Fibroblast of villous mesenchyme (primary cell): ENCODE measurements at regions not wholly inside any gene's neighbourhood (a gene's known extent, or its start where the extent isn't known, plus 50 kb on each side); places are given as distances from the start of the nearest gene placed in this dataset.

ENCODE experiments used
- DNase-seq: peaks from one replicate; pipeline ENCODE4 v3.0.0-alpha.2; 2010; ENCODE audit warnings: low read depth
- H3K4me3 ChIP-seq: 2 replicates; pipeline ENCODE4 v1.5.1; 2011; ENCODE audit warnings: low read depth, mild to moderate bottlenecking, low read length
- TF ChIP-seq, protein P1 (sequence below): IDR thresholded peaks from 2 replicates; pipeline ENCODE4 v1.5.1; 2012; ENCODE audit warnings: low read depth, mild to moderate bottlenecking, low read length; ENCODE audit not compliant: insufficient read depth

DNA sequence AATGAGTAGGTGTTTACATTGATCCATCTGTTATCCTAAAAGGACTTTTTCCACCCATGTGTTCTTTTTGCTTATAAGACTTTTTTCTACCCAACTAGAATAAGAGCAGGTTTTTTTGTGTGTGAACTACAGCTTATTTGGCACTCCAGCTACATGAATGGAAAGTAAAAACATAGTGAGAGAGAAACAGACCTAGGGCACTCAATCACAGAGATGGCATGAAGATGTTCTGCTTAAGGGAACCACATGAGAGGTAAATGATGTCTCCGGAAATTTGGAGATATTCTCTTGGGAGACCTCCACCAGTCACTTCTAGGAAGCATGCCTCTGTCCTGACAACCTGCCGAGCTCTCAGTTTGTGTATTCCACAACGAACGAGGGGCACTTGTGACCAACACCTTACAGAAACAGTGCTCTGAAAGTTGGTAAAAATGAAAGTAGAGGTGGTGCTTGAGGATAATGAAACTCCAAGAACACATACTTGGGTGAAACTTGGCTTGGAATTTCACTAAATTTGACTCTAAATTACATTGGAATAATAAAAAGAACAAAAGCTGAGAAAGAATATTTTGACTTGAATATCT, 788.4 kb upstream of the GALNTL6 start:
- no peak overlapping the region for H3K4me3 ChIP-seq
- TF ChIP-seq, protein P1, sequence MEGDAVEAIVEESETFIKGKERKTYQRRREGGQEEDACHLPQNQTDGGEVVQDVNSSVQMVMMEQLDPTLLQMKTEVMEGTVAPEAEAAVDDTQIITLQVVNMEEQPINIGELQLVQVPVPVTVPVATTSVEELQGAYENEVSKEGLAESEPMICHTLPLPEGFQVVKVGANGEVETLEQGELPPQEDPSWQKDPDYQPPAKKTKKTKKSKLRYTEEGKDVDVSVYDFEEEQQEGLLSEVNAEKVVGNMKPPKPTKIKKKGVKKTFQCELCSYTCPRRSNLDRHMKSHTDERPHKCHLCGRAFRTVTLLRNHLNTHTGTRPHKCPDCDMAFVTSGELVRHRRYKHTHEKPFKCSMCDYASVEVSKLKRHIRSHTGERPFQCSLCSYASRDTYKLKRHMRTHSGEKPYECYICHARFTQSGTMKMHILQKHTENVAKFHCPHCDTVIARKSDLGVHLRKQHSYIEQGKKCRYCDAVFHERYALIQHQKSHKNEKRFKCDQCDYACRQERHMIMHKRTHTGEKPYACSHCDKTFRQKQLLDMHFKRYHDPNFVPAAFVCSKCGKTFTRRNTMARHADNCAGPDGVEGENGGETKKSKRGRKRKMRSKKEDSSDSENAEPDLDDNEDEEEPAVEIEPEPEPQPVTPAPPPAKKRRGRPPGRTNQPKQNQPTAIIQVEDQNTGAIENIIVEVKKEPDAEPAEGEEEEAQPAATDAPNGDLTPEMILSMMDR, result no peak
- no peak for DNase-seq

DNA sequence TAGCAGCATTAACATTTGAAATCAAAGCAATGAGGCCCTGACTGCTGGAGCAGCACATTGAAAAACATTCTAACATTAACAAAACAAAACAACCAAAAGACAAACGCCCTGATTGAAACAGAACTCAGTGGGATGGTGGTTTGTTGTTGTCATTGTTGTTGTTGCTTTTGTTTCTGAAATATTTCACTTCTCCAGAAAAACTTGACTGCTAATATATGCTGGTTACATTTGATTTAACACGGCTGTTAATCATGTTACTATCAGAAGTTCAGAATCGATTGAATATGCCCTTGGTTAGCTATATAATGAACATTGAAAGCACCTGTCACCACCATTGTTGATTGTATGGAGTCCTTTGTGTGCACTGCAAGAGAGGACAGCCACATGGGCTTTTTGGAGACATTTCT, 790.4 kb upstream of the GALNTL6 start:
- no peak for DNase-seq
- TF ChIP-seq, protein P1, result no peak
- H3K4me3 ChIP-seq, result no peak overlapping the region

DNA sequence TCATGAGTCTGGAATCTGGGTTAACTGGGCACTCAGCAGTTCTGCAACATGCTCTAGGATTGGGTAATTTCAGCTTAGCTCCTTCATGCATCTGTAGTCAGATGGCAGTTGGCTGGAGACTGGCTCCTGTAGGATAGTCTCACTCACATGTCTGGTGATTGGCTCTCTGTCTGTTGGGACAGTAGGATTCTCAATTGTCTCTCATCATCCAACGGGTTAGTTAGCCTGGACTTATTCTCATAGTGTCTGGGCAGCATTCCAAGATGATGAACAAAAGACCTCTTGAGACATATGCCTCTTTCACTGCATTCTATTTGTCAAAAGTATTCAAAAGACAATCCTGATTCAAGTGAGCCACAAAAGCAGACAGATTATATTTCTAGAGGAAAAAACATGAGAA, 795.6 kb upstream of the GALNTL6 start:
- DNase-seq, result no peak
- TF ChIP-seq, protein P1, result no peak
- no peak overlapping the region for H3K4me3 ChIP-seq

DNA sequence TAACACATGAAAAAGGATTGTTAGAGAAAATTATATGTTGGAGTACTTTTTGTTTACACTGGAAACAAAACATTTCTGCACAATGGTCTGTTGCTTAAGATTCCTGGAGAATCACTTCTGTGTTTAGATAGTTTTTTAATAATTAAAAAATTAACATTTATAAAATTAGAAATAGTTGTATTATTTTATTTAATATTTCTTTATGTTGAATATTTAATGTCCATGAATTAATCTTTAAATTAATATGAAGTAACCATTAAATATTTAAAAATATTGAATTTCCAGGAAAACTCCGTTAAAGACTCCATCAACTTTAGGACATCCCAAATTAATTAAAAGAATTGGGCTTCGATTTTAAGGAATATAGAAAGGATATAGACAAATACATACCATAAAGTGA, 797.1 kb upstream of the GALNTL6 start:
- TF ChIP-seq, protein P1, result no peak
- no peak for DNase-seq
- H3K4me3 ChIP-seq, result no peak overlapping the region

DNA sequence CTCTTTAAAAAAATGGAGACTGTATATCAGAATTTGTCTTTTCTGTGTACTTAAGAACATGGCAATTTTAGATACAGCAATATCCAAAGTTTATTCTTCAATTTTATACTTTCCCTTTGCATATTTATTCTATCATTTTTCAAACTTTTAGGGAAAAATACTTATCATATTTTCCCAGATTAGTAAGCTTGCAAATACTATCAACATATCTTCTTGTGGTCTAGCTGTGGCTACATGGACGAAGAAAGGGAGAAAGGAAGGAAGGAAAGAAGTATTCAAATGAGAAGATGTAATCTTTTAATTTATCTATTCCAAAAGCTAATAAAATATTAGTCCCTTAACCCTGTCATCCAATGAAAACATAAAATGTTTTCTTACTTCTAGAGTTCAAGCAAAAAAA, 797.8 kb upstream of the GALNTL6 start:
- no peak for DNase-seq
- TF ChIP-seq, protein P1, result no peak
- no peak overlapping the region for H3K4me3 ChIP-seq

DNA sequence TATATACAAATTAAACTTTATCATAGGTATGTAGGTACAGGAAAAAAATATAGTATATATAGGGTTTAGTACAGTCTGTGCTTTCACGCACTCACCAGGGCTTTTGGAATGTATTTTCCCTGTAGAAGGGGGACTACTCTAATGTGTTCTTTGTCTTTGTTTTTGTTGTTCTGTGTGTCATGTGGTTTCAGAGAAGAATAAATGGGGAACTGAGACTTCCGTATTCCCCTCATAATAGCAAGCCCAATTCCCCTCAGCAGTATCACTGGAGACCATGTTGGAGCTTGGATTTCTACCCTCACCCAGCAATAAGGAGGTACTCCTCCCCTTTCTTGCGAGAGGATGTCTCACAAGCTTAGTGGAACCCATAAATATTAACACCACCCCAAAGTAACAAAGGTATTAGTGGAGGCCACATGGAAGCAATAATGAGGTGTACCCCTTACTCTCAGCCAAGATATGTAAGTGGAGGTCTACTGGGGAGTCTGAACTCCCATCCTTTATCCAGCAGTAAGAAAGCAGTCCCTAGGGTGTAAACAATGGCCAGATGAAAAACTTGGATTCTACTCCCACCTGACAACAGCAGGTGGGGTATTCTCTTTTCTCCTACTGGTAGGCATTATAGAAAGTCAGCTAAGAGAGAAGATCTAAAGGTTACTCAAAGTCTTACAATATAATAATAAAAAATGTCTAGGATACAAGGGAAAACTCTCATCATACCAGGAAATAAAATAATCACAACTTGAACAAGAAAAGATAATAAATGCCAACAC, 805.4 kb upstream of the GALNTL6 start:
- H3K4me3 ChIP-seq, result no peak overlapping the region
- TF ChIP-seq, protein P1, result no peak
- DNase-seq, result no peak
